ENCODE measurements at regions not wholly inside any gene's neighbourhood (a gene's known extent, or its start where the extent isn't known, plus 50 kb on each side); places are given as distances from the start of the nearest gene placed in this dataset.
"Not testable (repeated sequence)": the region's sequence is repeated elsewhere in the genome, so short reads cannot be mapped to it uniquely, and the experiment has no call there.

DNA sequence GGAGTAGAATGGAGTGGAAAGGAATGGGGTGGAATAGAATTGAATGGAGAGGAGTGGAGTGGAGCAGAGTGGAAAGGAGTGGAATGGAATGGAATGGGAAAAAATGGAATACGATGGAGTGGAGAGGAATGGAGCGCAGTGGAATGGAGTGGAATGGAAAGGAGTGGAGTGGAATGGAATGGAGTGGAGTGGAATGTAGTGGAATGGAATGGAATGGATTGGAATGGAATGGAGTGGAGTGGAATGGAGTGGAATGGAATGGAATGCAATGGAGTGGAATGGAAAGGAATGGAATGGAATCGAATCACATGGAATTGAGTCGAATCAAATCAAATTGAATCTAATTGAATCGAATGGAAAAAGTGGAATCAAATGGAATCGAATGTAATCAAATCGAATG lies 1016.1 kb downstream of the CDY1 start:
- WGBS, 2 donors: 88% methylated on average over 7 of the region's 7 CpGs; no CpG with 5 or more reads in 1 of the 2 donors
- TF ChIP-seq, protein P1, sequence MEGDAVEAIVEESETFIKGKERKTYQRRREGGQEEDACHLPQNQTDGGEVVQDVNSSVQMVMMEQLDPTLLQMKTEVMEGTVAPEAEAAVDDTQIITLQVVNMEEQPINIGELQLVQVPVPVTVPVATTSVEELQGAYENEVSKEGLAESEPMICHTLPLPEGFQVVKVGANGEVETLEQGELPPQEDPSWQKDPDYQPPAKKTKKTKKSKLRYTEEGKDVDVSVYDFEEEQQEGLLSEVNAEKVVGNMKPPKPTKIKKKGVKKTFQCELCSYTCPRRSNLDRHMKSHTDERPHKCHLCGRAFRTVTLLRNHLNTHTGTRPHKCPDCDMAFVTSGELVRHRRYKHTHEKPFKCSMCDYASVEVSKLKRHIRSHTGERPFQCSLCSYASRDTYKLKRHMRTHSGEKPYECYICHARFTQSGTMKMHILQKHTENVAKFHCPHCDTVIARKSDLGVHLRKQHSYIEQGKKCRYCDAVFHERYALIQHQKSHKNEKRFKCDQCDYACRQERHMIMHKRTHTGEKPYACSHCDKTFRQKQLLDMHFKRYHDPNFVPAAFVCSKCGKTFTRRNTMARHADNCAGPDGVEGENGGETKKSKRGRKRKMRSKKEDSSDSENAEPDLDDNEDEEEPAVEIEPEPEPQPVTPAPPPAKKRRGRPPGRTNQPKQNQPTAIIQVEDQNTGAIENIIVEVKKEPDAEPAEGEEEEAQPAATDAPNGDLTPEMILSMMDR (IDR thresholded peaks at IDR 0.05): no peak
- TF ChIP-seq EP300 (IDR thresholded peaks at IDR 0.05) (no peak), POLR2A (IDR thresholded peaks at IDR 0.05) (no peak)
- DNase-seq (ENCODE audit: low spot score in 2 of 2): no peak

DNA sequence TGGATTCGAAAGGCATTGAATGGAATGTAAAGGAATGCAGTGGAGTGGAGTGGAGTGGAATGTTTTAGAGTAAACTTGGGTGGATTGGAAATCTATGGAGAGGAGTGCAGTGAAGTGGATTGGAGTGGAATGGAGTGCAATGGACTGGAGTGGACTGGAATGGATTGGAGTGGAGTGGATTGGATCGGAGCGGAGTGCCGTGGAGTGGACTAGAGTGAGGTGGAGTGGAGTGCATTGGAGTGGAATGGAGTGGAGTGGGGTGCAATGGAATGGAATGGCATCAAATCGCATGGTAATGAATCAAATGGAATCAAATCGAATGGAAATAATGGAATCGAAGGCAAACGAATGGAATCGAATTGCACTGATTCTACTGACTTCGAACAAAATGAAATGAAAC lies 1023.9 kb downstream of the CDY1 start:
- not testable (repeated sequence) for H3K4me3 ChIP-seq; H3K4me1 ChIP-seq; H3K27me3 ChIP-seq; H3K36me3 ChIP-seq; H3K27ac ChIP-seq; DNase-seq (ENCODE audit: low spot score in 2 of 2)
- WGBS, 2 donors: 84% methylated on average over 10 of the region's 10 CpGs; no CpG with 5 or more reads in 1 of the 2 donors
- H3K9me3 ChIP-seq: peaks cover 0 to 41% (median 0%) of the 10 kb centered on the region in 4 donors

More for the DNA sequence above, 1016.1 kb downstream of the CDY1 start:
- H3K27me3 ChIP-seq: no peaks in the 10 kb centered on the region
- peaks cover 0 to 19% (median 0%) of the 10 kb centered on the region in 4 donors for H3K9me3 ChIP-seq
- H3K4me1 ChIP-seq: no peaks in the 10 kb centered on the region
- no peak overlapping the region for H3K4me3 ChIP-seq
- no peaks in the 10 kb centered on the region for H3K36me3 ChIP-seq
- no peak overlapping the region for H3K27ac ChIP-seq

DNA sequence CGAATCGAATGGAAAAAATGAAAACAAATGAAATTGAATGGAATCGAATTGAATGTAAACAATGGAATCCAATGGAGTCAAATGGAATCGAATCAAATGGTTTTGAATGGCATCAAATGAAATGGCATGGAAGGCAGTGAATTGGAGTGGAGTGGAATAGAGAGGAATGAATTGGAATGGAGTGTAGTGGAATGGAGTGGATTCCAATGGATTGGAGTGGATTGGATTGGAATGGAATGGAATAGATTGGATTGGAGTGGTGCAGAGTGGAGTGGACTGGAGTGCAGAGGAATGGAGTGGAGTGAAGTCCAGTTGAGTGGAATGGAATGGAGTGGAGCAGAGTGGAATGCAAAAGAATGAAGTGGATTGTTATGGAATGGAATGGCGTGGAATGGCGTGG lies 1026.3 kb downstream of the CDY1 start:
- peaks cover 0 to 42% (median 0%) of the 10 kb centered on the region in 4 donors for H3K9me3 ChIP-seq
- H3K27ac ChIP-seq; DNase-seq (ENCODE audit: low spot score in 2 of 2); H3K36me3 ChIP-seq; H3K4me1 ChIP-seq; H3K27me3 ChIP-seq; H3K4me3 ChIP-seq: not testable (repeated sequence)
- WGBS, 2 donors: 77% methylated on average over 6 of the region's 6 CpGs; no CpG with 5 or more reads in 1 of the 2 donors

DNA sequence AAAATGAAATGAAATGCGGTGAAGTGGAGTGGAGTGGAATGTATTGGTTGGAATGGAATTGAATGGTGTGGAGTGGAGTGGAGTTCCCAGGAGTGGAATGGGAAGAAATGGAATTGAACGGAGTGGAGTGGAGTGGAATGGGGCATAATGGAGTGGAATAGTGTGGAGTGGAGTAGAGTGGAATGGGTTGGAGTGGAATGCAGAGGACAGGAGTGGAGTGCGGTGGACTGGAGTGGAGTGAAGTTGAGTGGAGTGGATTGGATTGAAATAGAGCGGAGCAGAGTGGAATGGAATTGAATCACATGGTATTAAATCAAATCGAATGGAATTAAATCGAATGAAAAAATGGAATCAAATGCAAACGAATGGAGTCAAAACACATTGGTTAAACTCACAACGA lies 1042.3 kb downstream of the CDY1 start:
- H3K4me1 ChIP-seq; DNase-seq (ENCODE audit: low spot score in 2 of 2); H3K27ac ChIP-seq; H3K4me3 ChIP-seq; H3K27me3 ChIP-seq; H3K36me3 ChIP-seq: not testable (repeated sequence)
- peaks cover 0 to 44% (median 0%) of the 10 kb centered on the region in 4 donors for H3K9me3 ChIP-seq
- 65 to 75% methylated on average over 4 to 8 of the region's 8 CpGs for WGBS, 2 donors

DNA sequence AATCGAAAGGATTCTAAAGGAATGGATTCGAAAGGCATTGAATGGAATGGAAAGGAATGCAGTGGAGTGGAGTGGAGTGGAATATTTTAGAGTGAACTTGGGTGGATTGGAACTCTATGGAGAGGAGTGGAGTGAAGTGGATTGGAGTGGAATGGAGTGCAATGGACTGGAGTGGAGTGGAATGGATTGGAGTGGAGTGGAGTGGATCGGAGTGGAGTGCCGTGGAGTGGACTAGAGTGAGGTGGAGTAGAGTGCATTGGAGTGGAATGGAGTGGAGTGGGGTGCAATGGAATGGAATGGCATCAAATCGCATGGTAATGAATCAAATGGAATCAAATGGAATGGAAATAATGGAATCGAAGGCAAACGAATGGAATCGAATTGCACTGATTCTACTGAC lies 1044.8 kb downstream of the CDY1 start:
- not testable (repeated sequence) for H3K27ac ChIP-seq; H3K36me3 ChIP-seq; H3K4me1 ChIP-seq; H3K27me3 ChIP-seq; DNase-seq (ENCODE audit: low spot score in 2 of 2); H3K4me3 ChIP-seq
- peaks cover 0 to 50% (median 0%) of the 10 kb centered on the region in 4 donors for H3K9me3 ChIP-seq
- 77% methylated on average over 8 of the region's 8 CpGs; no CpG with 5 or more reads in 1 of the 2 donors for WGBS, 2 donors

DNA sequence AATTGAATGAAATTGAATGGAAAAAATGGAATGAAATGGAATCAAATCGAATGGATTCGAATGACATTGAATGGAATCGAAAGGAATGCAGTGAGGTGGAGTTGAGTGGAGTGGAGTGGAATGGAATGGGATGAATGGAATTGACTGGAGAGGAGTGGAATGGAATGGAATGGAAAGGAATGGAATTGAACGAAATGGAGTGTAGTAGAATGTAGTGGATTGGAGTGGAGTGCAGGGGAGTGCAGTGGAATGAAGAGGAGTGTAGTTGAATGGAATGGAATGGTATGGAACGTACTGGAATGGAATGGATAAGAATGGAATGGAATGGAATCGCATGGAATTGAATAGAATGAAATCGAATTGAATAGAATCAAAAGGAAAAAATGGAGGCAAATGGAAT lies 1047.3 kb downstream of the CDY1 start:
- not testable (repeated sequence) for H3K36me3 ChIP-seq; DNase-seq (ENCODE audit: low spot score in 2 of 2); H3K4me3 ChIP-seq; H3K4me1 ChIP-seq; H3K27ac ChIP-seq; H3K27me3 ChIP-seq
- H3K9me3 ChIP-seq: peaks cover 0 to 31% (median 0%) of the 10 kb centered on the region in 4 donors
- WGBS, 2 donors: 59 to 63% methylated on average over 7 of the region's 7 CpGs

DNA sequence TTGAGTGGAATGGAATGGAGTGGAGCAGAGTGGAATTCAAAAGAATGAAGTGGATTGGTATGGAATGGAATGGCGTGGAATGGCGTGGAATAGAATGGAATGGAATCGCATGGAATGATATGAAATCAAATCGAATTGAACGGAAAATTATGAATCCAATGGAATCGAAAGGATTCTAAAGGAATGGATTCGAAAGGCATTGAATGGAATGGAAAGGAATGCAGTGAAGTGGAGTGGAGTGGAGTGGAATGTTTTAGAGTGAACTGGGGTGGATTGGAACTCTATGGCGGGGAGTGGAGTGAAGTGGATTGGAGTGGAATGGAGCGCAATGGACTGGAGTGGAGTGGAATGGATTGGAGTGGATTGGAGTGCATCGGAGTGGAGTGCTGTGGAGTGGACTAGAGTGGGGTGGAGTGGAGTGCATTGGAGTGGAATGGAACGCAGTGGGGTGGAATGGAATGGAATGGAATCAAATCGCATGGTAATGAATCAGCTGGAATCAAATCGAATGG lies 1048.5 kb downstream of the CDY1 start:
- H3K9me3 ChIP-seq: peaks cover 0 to 24% (median 0%) of the 10 kb centered on the region in 4 donors
- H3K4me1 ChIP-seq, H3K27ac ChIP-seq, H3K36me3 ChIP-seq, H3K4me3 ChIP-seq, H3K27me3 ChIP-seq: not testable (repeated sequence)
- WGBS, 2 donors: 60 to 71% methylated on average over 13 of the region's 13 CpGs
- DNase-seq (ENCODE audit: low spot score in 2 of 2): peak; percentile 17 to 48

DNA sequence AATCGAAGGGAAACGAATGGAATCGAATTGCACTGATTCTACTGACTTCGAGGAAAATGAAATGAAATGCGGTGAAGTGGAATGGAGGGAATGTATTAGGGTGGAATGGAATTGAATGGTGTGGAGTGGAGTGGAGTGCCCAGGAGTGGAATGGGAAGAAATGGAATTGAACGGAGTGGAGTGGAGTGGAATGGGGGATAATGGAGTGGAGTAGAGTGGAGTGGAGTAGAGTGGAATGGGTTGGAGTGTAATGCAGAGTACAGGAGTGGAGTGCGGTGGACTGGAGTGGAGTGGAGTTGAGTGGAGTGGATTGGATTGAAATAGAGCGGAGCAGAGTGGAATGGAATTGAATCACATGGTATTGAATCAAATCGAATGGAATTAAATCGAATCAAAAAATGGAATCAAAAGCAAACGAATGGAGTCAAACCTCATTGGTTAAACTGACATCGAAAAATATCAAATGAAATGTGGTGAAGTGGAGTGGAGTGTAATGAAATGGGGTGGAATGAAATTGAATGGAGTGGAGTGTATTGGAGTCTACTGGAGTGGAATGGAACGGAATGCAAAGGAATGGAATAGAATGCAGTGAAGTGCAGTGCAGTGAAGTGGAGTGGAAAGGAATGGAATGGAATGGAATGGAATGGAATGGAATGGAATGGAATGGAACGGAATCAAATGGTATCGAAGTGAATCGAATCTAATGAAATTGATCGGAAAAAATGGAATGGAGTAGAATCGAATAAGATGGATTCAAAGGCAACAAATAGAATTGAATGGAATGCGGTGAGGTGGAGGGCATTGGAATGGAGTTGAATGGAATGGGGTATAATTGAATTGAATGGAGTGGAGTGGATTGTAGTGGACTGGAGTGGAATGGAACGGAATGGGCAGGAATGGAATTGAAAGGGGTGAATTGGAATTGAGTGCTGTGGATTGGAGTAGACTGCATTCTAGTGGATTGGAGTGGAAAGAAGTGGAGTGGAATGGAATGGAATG lies 1049.3 kb downstream of the CDY1 start:
- not testable (repeated sequence) for H3K27ac ChIP-seq, H3K27me3 ChIP-seq, H3K4me1 ChIP-seq, H3K36me3 ChIP-seq, H3K4me3 ChIP-seq
- peaks cover 0 to 24% (median 0%) of the 10 kb centered on the region in 4 donors for H3K9me3 ChIP-seq
- 52 to 77% methylated on average over 20 of the region's 20 CpGs for WGBS, 2 donors
- peak; percentile 41 to 71 for DNase-seq (ENCODE audit: low spot score in 2 of 2)
